Colonic mucosa (tissue), 4 donors: ENCODE measurements at regions not wholly inside any gene's neighbourhood (a gene's known extent, or its start where the extent isn't known, plus 50 kb on each side); places are given as distances from the start of the nearest gene placed in this dataset.

ENCODE experiments used
- DNase-seq: peaks from one replicate; pipeline ENCODE4 v3.0.0-alpha.2; 2020
- H3K27ac ChIP-seq: fragments of 200-600 bp; one replicate; pipeline ENCODE4 v1.8.0; 2021
- H3K27me3 ChIP-seq: fragments of 200-600 bp; one replicate; pipeline ENCODE4 v1.8.0; 2021
- H3K36me3 ChIP-seq: fragments of 200-600 bp; one replicate; pipeline ENCODE4 v1.8.0; 2021
- H3K4me1 ChIP-seq: fragments of 200-600 bp; one replicate; pipeline ENCODE4 v1.8.0; 2021; ENCODE audit warnings: mild to moderate bottlenecking
- H3K4me3 ChIP-seq: fragments of 200-600 bp; one replicate; pipeline ENCODE4 v1.8.0; 2021
- H3K9ac ChIP-seq, 2 donors: one replicate each; pipeline ENCODE4 v1.7.0; 2013; ENCODE audit warnings: control low read depth in 2 of 2, low read depth in 2 of 2, low read length in 2 of 2
- H3K9me3 ChIP-seq: fragments of 200-600 bp; one replicate; pipeline ENCODE4 v1.8.0; 2021
- intact Hi-C: fragments of 100-400 bp; cut with DNase I; formaldehyde crosslinking; loops from one replicate; pipeline ENCODE4 v1.14.1; 2022
- TF ChIP-seq, protein P1 (sequence below): fragments of 200-600 bp; IDR thresholded peaks from one replicate; pipeline ENCODE4 v1.8.0; 2022; ENCODE audit warnings: antibody characterized with exemption, mild to moderate bottlenecking
- donor health status: healthy.
- donor health status: DM: no; HTN: no; CAD: no.
- donor health status: DM: no; HTN: no; CAD: no.

GRCh38 chr10:60728056-60728455 lies 50.2 kb upstream of the CDK1 start:
- TF ChIP-seq, protein P1, sequence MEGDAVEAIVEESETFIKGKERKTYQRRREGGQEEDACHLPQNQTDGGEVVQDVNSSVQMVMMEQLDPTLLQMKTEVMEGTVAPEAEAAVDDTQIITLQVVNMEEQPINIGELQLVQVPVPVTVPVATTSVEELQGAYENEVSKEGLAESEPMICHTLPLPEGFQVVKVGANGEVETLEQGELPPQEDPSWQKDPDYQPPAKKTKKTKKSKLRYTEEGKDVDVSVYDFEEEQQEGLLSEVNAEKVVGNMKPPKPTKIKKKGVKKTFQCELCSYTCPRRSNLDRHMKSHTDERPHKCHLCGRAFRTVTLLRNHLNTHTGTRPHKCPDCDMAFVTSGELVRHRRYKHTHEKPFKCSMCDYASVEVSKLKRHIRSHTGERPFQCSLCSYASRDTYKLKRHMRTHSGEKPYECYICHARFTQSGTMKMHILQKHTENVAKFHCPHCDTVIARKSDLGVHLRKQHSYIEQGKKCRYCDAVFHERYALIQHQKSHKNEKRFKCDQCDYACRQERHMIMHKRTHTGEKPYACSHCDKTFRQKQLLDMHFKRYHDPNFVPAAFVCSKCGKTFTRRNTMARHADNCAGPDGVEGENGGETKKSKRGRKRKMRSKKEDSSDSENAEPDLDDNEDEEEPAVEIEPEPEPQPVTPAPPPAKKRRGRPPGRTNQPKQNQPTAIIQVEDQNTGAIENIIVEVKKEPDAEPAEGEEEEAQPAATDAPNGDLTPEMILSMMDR = no peak
- no peak overlapping the region for H3K9ac ChIP-seq
- no peaks in the 10 kb centered on the region for H3K4me1 ChIP-seq
- H3K36me3 ChIP-seq = no peaks in the 10 kb centered on the region
- no peaks in the 10 kb centered on the region for H3K27me3 ChIP-seq
- H3K27ac ChIP-seq = no peak overlapping the region
- H3K4me3 ChIP-seq = no peak overlapping the region
- no peak for DNase-seq
- intact Hi-C loops = no loop called here
- no peaks in the 10 kb centered on the region for H3K9me3 ChIP-seq

GRCh38 chr10:60726257-60726656 lies 52.0 kb upstream of the CDK1 start:
- TF ChIP-seq, protein P1 = no peak
- Histone ChIP-seq H3K27ac (no peak overlapping the region), H3K4me1 (no peaks in the 10 kb centered on the region), H3K4me3 (no peak overlapping the region), H3K9me3 (no peaks in the 10 kb centered on the region), H3K36me3 (no peaks in the 10 kb centered on the region), H3K27me3 (no peaks in the 10 kb centered on the region), H3K9ac (no peak overlapping the region)
- intact Hi-C loops = no loop called here
- no peak for DNase-seq

DNA sequence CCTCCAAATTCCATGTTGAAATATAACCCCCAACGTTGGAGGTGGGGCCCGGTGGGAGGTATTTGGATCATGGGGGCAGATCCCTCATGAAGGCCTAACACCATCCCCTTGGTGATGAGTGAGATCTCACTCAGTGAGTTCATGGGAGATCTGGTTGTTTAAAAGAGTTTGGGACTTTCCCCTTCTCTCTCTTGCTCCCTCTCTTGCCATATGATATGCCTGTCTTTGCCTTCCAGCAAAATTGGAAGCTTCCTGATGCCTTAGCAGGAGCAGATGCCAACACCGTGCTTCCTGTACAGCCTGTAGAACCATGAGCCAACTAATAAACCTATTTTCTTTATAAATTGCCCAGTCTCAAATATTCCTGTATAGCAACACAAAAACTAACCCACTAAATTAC lies 55.7 kb upstream of the CDK1 start:
- H3K36me3 ChIP-seq = no peaks in the 10 kb centered on the region
- DNase-seq = no peak
- H3K27me3 ChIP-seq = no peaks in the 10 kb centered on the region
- TF ChIP-seq, protein P1 = no peak
- H3K4me1 ChIP-seq = no peaks in the 10 kb centered on the region
- H3K9ac ChIP-seq = no peak overlapping the region
- H3K27ac ChIP-seq = no peak overlapping the region
- intact Hi-C loops = no loop called here
- no peak overlapping the region for H3K4me3 ChIP-seq
- H3K9me3 ChIP-seq = no peaks in the 10 kb centered on the region

DNA sequence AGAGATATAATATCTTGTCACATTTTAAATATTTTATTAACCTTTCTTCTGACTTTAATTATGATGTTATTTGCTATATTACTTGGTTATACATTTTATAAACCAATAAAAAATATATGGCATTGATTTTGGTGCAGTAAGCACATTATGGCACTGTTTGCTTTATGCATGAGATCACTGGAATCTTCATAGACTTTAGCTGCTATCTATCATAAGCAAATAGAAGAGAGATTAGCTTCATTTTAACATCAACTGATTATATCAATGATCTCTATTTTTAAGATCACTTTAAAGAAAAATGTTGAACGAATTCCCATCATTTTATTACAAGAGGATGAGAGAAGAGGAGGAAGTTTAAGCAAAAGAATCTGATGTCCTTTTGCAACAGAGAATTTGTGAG lies 58.6 kb upstream of the CDK1 start:
- H3K27ac ChIP-seq = no peak overlapping the region
- TF ChIP-seq, protein P1 = no peak
- H3K36me3 ChIP-seq = no peaks in the 10 kb centered on the region
- DNase-seq = no peak
- no peak overlapping the region for H3K9ac ChIP-seq
- H3K27me3 ChIP-seq = no peaks in the 10 kb centered on the region
- H3K4me1 ChIP-seq = no peaks in the 10 kb centered on the region
- H3K4me3 ChIP-seq = no peak overlapping the region
- no peaks in the 10 kb centered on the region for H3K9me3 ChIP-seq
- intact Hi-C loops = no loop called here

GRCh38 chr10:60718886-60719285 lies 59.4 kb upstream of the CDK1 start:
- TF ChIP-seq, protein P1 = no peak
- no peaks in the 10 kb centered on the region for H3K4me1 ChIP-seq
- intact Hi-C loops = no loop called here
- DNase-seq = no peak
- no peaks in the 10 kb centered on the region for H3K27me3 ChIP-seq
- no peak overlapping the region for H3K4me3 ChIP-seq
- no peaks in the 10 kb centered on the region for H3K9me3 ChIP-seq
- H3K36me3 ChIP-seq = no peaks in the 10 kb centered on the region
- H3K9ac ChIP-seq = no peak overlapping the region
- no peak overlapping the region for H3K27ac ChIP-seq

DNA sequence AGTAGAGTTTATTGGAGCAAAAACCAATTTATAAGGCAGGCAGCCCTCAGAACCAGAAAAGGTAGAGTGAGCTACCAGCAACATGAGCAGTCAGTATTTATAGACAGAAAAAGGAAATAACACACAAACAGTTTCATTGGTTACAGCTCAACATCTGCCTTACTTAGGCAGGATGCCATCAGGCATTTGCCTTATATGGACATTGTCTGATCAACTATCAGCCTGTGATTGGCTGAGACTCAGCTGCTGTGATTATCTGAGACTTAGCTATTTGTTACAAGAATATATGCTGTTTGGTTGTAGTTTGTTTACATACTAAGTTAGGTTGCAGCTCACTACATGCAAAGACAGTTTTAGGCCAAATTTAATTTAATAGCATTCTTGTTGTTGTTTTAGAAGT lies 60.4 kb upstream of the CDK1 start:
- Histone ChIP-seq H3K9ac (no peak overlapping the region), H3K4me3 (no peak overlapping the region), H3K4me1 (no peaks in the 10 kb centered on the region), H3K27me3 (no peaks in the 10 kb centered on the region), H3K36me3 (no peaks in the 10 kb centered on the region), H3K27ac (no peak overlapping the region), H3K9me3 (no peaks in the 10 kb centered on the region)
- no peak for DNase-seq
- intact Hi-C loops = no loop called here
- TF ChIP-seq, protein P1 = no peak
